ENCODE measurements at regions not wholly inside any gene's neighbourhood (a gene's known extent, or its start where the extent isn't known, plus 50 kb on each side); places are given as distances from the start of the nearest gene placed in this dataset.

DNA sequence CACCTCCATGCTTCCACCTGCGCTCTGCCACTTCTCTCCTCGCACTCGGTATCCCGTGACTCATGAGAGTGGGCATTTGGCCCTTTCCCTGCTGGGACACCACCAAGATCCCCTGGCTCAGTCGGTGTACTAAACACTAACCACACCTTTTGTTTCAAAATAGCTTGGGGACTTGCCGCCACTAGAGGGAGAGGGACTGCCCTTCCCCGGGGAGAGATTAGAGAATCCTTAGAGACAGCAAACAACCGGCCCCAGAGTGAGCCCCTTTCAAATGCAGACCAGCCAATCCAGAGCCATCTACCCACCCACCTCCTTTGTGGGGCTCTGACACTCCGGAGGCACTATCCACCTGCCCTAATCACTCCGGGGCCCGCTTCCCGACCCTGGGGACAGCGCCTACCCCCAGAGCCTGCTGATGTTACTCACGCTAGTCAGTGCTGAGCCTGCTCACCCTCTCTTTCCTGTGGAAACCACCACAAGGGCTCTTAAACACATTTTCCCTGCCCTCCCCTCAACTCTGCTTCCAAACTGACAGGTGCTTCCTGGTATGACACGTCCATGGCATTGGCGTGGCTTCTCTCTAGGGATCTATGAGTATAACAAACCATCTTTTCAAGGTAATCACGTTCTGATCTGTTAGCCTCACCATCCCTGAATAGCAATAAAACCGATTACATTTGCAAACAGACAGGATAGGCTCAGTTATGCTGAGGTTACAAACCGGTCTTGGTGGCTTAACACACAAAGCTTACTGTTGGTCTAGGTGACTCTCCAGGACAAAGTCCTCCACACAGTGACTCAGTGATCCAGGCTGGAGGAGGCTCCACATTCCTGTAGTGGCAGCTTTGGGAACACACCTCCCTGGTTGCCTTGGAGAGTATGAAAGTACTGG is 180.1 kb upstream of the MVB12B start:
- POLR2A ChIA-PET (ENCODE audit: low non-redundant PET), result no interaction called here
- no peak overlapping the region for H3K27ac ChIP-seq
- CTCF ChIA-PET, result interaction anchor here (0.6 to 1.0 kb wide), 6 partner anchors 8 to 1047 kb away, joined by 3 to 5 read pairs (median 3); no protein-coding TSS in a partner anchor
- DNase-seq (ENCODE audit: low spot score), result peak; percentile 58
- TF ChIP-seq, protein P1, sequence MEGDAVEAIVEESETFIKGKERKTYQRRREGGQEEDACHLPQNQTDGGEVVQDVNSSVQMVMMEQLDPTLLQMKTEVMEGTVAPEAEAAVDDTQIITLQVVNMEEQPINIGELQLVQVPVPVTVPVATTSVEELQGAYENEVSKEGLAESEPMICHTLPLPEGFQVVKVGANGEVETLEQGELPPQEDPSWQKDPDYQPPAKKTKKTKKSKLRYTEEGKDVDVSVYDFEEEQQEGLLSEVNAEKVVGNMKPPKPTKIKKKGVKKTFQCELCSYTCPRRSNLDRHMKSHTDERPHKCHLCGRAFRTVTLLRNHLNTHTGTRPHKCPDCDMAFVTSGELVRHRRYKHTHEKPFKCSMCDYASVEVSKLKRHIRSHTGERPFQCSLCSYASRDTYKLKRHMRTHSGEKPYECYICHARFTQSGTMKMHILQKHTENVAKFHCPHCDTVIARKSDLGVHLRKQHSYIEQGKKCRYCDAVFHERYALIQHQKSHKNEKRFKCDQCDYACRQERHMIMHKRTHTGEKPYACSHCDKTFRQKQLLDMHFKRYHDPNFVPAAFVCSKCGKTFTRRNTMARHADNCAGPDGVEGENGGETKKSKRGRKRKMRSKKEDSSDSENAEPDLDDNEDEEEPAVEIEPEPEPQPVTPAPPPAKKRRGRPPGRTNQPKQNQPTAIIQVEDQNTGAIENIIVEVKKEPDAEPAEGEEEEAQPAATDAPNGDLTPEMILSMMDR (conservative IDR thresholded peaks at IDR 0.05; ENCODE audit: low read depth), result peak; percentile 39

DNA sequence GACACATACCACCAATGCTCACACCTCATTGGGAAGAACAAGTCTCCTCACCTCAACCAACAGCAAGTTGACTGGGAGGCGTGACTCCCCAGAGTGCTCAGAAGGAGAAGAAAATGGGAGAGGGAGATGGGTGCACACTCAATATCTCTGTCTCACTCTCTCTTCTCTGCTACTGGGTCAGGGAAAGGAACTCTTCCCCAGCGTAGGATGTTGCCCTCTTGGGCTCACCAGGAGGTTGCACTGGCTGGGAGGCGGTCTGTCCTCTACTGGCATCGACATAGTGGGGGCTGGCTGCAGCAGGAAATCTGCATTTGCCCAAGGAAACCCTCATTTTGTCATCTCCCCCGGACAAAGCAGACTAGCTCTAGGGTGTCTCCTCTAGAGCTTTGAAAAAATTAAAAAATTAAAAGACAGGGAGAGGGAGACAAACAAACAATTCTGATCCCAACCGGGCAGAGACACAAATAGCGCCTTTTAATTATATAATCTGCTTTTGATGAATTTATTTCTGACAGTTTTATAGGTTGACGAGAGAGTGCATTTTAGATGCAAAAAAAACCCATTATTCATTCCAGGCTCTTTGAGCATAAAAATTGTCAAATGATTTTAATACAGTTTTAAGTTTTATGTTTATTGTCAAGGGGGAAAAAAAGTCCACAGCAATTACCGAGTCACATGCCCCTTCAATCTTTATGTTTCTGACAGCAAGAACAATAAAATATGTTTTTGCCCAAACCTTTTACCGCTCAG is 179.3 kb upstream of the MVB12B start:
- no peak for DNase-seq (ENCODE audit: low spot score)
- TF ChIP-seq, protein P1 (conservative IDR thresholded peaks at IDR 0.05; ENCODE audit: low read depth), result no peak
- CTCF ChIA-PET, result interaction anchor here (0.6 kb wide), 1 partner anchor 12 kb away, joined by 4 read pairs; no protein-coding TSS in a partner anchor
- H3K27ac ChIP-seq, result no peak overlapping the region
- POLR2A ChIA-PET (ENCODE audit: low non-redundant PET), result no interaction called here

DNA sequence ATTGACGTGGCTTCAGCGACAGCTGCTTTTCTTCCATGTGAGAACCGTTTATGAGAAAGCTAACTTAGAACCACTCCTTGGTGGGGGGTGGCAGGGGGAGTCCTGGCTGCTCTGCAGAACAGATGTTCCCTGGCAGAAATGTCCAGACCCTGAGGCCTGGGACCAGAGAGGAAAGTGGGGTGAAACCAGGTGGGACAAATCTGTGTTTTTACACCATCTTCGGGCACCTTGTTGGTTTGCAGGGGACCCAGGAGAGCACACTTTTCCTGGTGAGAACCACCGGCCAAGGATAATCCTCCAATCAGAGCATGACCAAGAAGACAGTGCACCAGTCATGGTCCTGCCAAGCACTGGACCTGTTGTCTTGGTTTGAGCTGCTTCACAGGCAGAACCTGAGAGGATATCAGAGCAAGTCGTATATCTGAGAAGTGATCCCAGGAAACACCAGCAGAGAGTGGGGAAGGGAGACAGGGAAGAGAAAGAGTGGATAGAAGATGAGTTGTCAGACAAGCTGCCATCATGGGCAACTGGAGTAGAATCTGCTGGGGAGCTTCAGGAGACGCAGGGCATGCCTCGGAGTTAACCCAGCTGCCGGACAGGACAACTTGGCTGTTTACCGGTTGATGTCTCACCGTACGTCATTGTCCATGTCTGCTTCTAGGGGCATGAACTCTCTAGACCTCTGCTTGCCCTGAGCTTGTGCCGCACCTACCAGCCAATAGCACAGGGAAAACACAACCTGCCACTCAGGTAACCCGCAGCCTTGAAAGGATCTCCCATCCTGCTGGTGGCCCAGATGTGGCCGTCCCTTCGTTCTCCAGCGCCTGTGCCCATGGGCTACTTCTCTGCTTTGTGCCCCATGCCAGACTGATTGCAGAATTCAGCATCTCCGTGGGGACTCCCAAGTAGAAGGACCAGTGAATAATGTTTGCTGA is 178.4 kb upstream of the MVB12B start:
- DNase-seq (ENCODE audit: low spot score), result no peak
- ChIA-PET POLR2A (ENCODE audit: low non-redundant PET) (no interaction called here), CTCF (interaction anchor here (0.6 kb wide), 1 partner anchor 11 kb away, joined by 4 read pairs; no protein-coding TSS in a partner anchor)
- H3K27ac ChIP-seq, result no peak overlapping the region
- TF ChIP-seq, protein P1 (conservative IDR thresholded peaks at IDR 0.05; ENCODE audit: low read depth), result no peak

DNA sequence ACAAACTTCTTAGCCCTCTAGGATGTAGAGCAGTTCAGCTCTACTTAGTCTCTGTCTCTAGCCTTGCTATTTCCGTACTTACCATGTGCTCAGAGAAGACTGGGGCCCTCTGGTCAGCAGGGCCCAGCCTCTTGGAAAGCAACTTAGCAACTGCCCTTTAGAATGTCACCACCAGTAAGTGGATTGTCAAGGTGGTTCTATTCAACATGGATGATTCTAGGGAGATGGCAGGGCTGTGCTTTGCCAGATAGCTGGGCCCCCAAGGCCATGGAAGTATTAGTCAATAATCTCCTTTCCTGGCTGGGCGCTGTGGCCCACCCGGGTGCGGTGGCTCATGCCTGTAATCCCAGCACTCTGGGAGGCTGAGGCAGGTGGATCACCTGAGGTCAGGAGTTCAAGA is 177.6 kb upstream of the MVB12B start:
- TF ChIP-seq, protein P1 (conservative IDR thresholded peaks at IDR 0.05; ENCODE audit: low read depth), result no peak
- CTCF ChIA-PET, result no interaction called here
- H3K27ac ChIP-seq, result no peak overlapping the region
- DNase-seq (ENCODE audit: low spot score), result no peak
- POLR2A ChIA-PET (ENCODE audit: low non-redundant PET), result no interaction called here

DNA sequence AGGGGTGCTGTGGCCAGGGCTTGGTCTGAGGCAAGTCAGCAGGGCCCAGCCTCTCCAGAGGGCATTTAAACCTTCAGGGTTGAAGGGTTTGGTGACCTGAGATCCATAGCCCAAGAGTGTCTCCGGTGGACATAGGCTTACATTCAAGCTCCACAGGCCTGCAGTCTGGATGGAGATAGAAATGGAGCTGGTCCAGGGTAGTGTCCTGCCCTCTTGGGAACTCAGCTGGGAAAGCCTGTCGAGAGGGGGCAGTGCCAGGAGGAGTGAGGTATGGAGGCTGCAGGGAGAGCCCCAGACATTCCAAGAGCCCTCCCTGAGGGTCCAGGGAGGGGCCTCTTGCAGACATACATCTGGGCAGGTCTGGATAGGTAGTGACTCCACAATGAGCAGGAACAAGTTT is 177.0 kb upstream of the MVB12B start:
- ChIA-PET POLR2A (ENCODE audit: low non-redundant PET) (no interaction called here), CTCF (interaction anchor here (0.6 to 0.7 kb wide), 3 partner anchors 198 to 1564 kb away, joined by 3 to 4 read pairs (median 3); no protein-coding TSS in a partner anchor)
- no peak overlapping the region for H3K27ac ChIP-seq
- DNase-seq (ENCODE audit: low spot score), result no peak
- TF ChIP-seq, protein P1 (conservative IDR thresholded peaks at IDR 0.05; ENCODE audit: low read depth), result no peak

All from RWPE1 (cell line).